IMR-90 (cell line): ENCODE measurements at regions not wholly inside any gene's neighbourhood (a gene's known extent, or its start where the extent isn't known, plus 50 kb on each side); places are given as distances from the start of the nearest gene placed in this dataset.

Experiments
- ATAC-seq: fragments of 200-7000 bp; cut with Tn5 transposase; 2 replicates; pipeline ENCODE4 v1.9.1; 2020; ENCODE audit warnings: low read depth, mild to moderate bottlenecking, moderate library complexity
- BruUV-seq: library from RNA; stranded (reverse); fragments of 400-500 nt; replicated peaks from 2 replicates; lab custom pipeline; 2021; lab: Mats Ljungman, UMichigan
- CTCF ChIA-PET: fragments of 300-600 bp; formaldehyde crosslinking; extraction: SDS; loops from one replicate; lab custom pipeline; 2021; ENCODE audit warnings: antibody characterized with exemption; lab: Yijun Ruan, JAX
- POLR2A ChIA-PET: fragments of 300-600 bp; sonication (Branson Sonifier 250); formaldehyde crosslinking; loops from one replicate; lab custom pipeline; 2022; ENCODE audit warnings: antibody characterized with exemption; ENCODE audit not compliant: unreplicated experiment; lab: Charles Lee
- DNase-seq: peaks from one replicate; pipeline ENCODE4 v3.0.0; 2013
- H2AFZ ChIP-seq: replicated peaks from 2 replicates; pipeline ENCODE3; 2013; ENCODE audit warnings: low read length, mild to moderate bottlenecking; ENCODE audit not compliant: poor library complexity
- H2AK5ac ChIP-seq: 2 replicates; pipeline ENCODE4 v1.6.1; 2013; ENCODE audit warnings: low read depth, low read length, inconsistent platforms
- H2AK9ac ChIP-seq: replicated peaks from 2 replicates; pipeline ENCODE3; 2013; ENCODE audit warnings: mild to moderate bottlenecking, low read depth, low read length, moderate library complexity; ENCODE audit not compliant: poor library complexity
- H2BK120ac ChIP-seq: 2 replicates; pipeline ENCODE4 v1.6.1; 2013; ENCODE audit warnings: low read depth, low read length, inconsistent platforms
- H2BK15ac ChIP-seq: 3 replicates; pipeline ENCODE4 v1.6.1; 2013; ENCODE audit warnings: low read depth, low read length, inconsistent platforms
- H2BK20ac ChIP-seq: 2 replicates; pipeline ENCODE4 v1.6.1; 2013; ENCODE audit warnings: low read depth, mild to moderate bottlenecking, inconsistent platforms, low read length, moderate library complexity
- H2BK5ac ChIP-seq: 2 replicates; pipeline ENCODE4 v1.6.1; 2013; ENCODE audit warnings: mild to moderate bottlenecking, low read depth, low read length, inconsistent platforms; ENCODE audit not compliant: poor library complexity, severe bottlenecking
- H3K14ac ChIP-seq: replicated peaks from 2 replicates; pipeline ENCODE4 v1.6.1; 2013; ENCODE audit warnings: low read depth, low read length, inconsistent platforms
- H3K18ac ChIP-seq: 2 replicates; pipeline ENCODE4 v1.6.1; 2013; ENCODE audit warnings: low read depth, low read length, control low read depth
- H3K23ac ChIP-seq: 2 replicates; pipeline ENCODE4 v1.6.1; 2013; ENCODE audit warnings: low read depth, low read length, inconsistent platforms
- H3K27ac ChIP-seq: 2 replicates; pipeline ENCODE4 v1.5.1; 2013; ENCODE audit warnings: mild to moderate bottlenecking, control low read depth, low read length; ENCODE audit not compliant: insufficient read depth
- H3K27me3 ChIP-seq: 2 replicates; pipeline ENCODE4 v1.6.1; 2013; ENCODE audit warnings: low read length; ENCODE audit not compliant: control insufficient read depth, insufficient read depth
- H3K36me3 ChIP-seq: 2 replicates; pipeline ENCODE4 v1.6.1; 2013; ENCODE audit warnings: low read length, mixed read lengths; ENCODE audit not compliant: control insufficient read depth, insufficient read depth
- H3K4ac ChIP-seq: 2 replicates; pipeline ENCODE4 v1.6.1; 2013; ENCODE audit warnings: low read depth, low read length, inconsistent platforms
- H3K4me1 ChIP-seq: 2 replicates; pipeline ENCODE4 v1.6.1; 2013; ENCODE audit warnings: low read length, mixed read lengths; ENCODE audit not compliant: control insufficient read depth, insufficient read depth
- H3K4me2 ChIP-seq: 2 replicates; pipeline ENCODE4 v1.6.1; 2013; ENCODE audit warnings: low read depth, mild to moderate bottlenecking, control low read depth, low read length, moderate library complexity
- H3K4me3 ChIP-seq: 2 replicates; pipeline ENCODE4 v1.5.1; 2013; ENCODE audit warnings: low read depth, mild to moderate bottlenecking, control low read depth, low read length, moderate library complexity; ENCODE audit not compliant: insufficient read depth
- H3K56ac ChIP-seq: 2 replicates; pipeline ENCODE4 v1.6.1; 2013; ENCODE audit warnings: low read length, inconsistent platforms; ENCODE audit not compliant: insufficient read depth; ENCODE audit errors: extremely low read depth
- H3K79me1 ChIP-seq, 2 experiments: 2 replicates each; pipeline ENCODE4 v1.6.1; 2013; ENCODE audit warnings: low read length in 2 of 2, inconsistent platforms in 1 of 2, low read depth in 1 of 2
- H3K9ac ChIP-seq: 2 replicates; pipeline ENCODE4 v1.6.1; 2013; ENCODE audit warnings: low read depth, low read length, control low read depth
- H3K9me1 ChIP-seq: 2 replicates; pipeline ENCODE4 v1.6.1; 2013; ENCODE audit warnings: low read length, inconsistent platforms; ENCODE audit not compliant: insufficient read depth
- H3K9me3 ChIP-seq: 2 replicates; pipeline ENCODE4 v1.6.1; 2013; ENCODE audit warnings: low read length; ENCODE audit not compliant: control insufficient read depth, insufficient read depth
- H4K20me1 ChIP-seq: 2 replicates; pipeline ENCODE4 v1.6.1; 2013; ENCODE audit warnings: low read length, inconsistent platforms; ENCODE audit not compliant: insufficient read depth
- H4K5ac ChIP-seq: 2 replicates; pipeline ENCODE4 v1.6.1; 2013; ENCODE audit warnings: mild to moderate bottlenecking, low read depth, low read length, control low read depth
- H4K8ac ChIP-seq, 2 experiments: 2 replicates each; pipeline ENCODE4 v1.6.1; 2013; ENCODE audit warnings: low read depth in 2 of 2, low read length in 2 of 2, control low read depth in 1 of 2, inconsistent platforms in 1 of 2
- H4K91ac ChIP-seq: 2 replicates; pipeline ENCODE4 v1.6.1; 2013; ENCODE audit warnings: low read depth, low read length, inconsistent platforms; ENCODE audit not compliant: insufficient read depth
- CEBPB ChIP-seq: IDR thresholded peaks from 2 replicates; pipeline ENCODE4 v1.6.1; 2012; ENCODE audit warnings: low read depth, low read length, improper control_type of control experiment
- CHD1 ChIP-seq: IDR thresholded peaks from 2 replicates; pipeline ENCODE4 v1.6.1; 2012; ENCODE audit warnings: low read depth, low read length, improper control_type of control experiment
- MXI1 ChIP-seq: IDR thresholded peaks from 2 replicates; pipeline ENCODE4 v1.6.1; 2012; ENCODE audit warnings: low read depth, mild to moderate bottlenecking, low read length, moderate library complexity, borderline replicate concordance
- POLR2A ChIP-seq: IDR thresholded peaks from 2 replicates; pipeline ENCODE4 v1.6.1; 2012; ENCODE audit warnings: mild to moderate bottlenecking, low read depth, low read length
- RAD21 ChIP-seq: IDR thresholded peaks from 2 replicates; pipeline ENCODE4 v1.6.1; 2012; ENCODE audit warnings: low read length, improper control_type of control experiment
- RFX5 ChIP-seq: IDR thresholded peaks from 2 replicates; pipeline ENCODE4 v1.8.0; 2012; ENCODE audit warnings: low read depth, mild to moderate bottlenecking, low read length, moderate library complexity
- SMC3 ChIP-seq: fragments of 150-350 bp; IDR thresholded peaks from 2 replicates; pipeline ENCODE4 v1.6.1; 2016; ENCODE audit warnings: low read depth, mild to moderate bottlenecking, antibody characterized with exemption, low read length, moderate library complexity
- USF2 ChIP-seq: fragments of 150-350 bp; IDR thresholded peaks from 2 replicates; pipeline ENCODE4 v1.6.1; 2017; ENCODE audit warnings: mild to moderate bottlenecking, antibody characterized with exemption, low read length, low read depth
- WGBS, 2 experiments: methylation state at CpG; one replicate each; pipeline versions ENCODE4 v1.1.5 to v1.1.7; 2013; ENCODE audit warnings: missing lambda C conversion rate in 2 of 2; ENCODE audit not compliant: insufficient read length in 1 of 2; ENCODE audit errors: extremely low coverage in 2 of 2; 5-methylcytosine and 5-hydroxymethylcytosine counted together
- dilution Hi-C: fragments of 300-500 bp; cut with HindIII; formaldehyde crosslinking; loops from one replicate; pipeline ENCODE4 v1.14.3; 2018; ENCODE audit warnings: low sequenced_read_pairs; ENCODE audit not compliant: unreplicated experiment
- in situ Hi-C: fragments of 300-500 bp; cut with MboI; formaldehyde crosslinking; loops from 3 replicates; pipeline ENCODE4 v1.14.3; 2019; ENCODE audit warnings: low sequenced_read_pairs, inconsistent platforms, mixed read lengths
- intact Hi-C: fragments of 100-400 bp; cut with micrococcal nuclease; formaldehyde crosslinking; loops from 2 replicates; pipeline ENCODE4 v1.10.0; 2022
- TF ChIP-seq, protein P1 (sequence below): fragments of 150-350 bp; IDR thresholded peaks from 2 replicates; pipeline ENCODE4 v1.6.1; 2016; ENCODE audit warnings: low read depth, mild to moderate bottlenecking, low read length, moderate library complexity, borderline replicate concordance

GRCh38 chrX:35150052-35150451, 207.5 kb downstream of the FAM47B start:
- H2AK5ac ChIP-seq: no peak overlapping the region
- H3K56ac ChIP-seq: no peak overlapping the region
- POLR2A ChIA-PET: no interaction called here
- no peak overlapping the region for H3K23ac ChIP-seq
- no peak overlapping the region for H4K91ac ChIP-seq
- no peak overlapping the region for H3K18ac ChIP-seq
- H3K79me1 ChIP-seq: no peaks in the 10 kb centered on the region
- no peak overlapping the region for H3K4me2 ChIP-seq
- intact Hi-C loops (no loop called here), dilution Hi-C loops (no loop called here), in situ Hi-C loops (no loop called here)
- no peak overlapping the region for H2BK120ac ChIP-seq
- no peak for DNase-seq
- no peaks in the 10 kb centered on the region for H3K27me3 ChIP-seq
- no peak for TF ChIP-seq POLR2A
- TF ChIP-seq CEBPB: no peak
- no peak for TF ChIP-seq CHD1
- TF ChIP-seq MXI1: no peak
- no peak for TF ChIP-seq SMC3
- TF ChIP-seq, protein P1, sequence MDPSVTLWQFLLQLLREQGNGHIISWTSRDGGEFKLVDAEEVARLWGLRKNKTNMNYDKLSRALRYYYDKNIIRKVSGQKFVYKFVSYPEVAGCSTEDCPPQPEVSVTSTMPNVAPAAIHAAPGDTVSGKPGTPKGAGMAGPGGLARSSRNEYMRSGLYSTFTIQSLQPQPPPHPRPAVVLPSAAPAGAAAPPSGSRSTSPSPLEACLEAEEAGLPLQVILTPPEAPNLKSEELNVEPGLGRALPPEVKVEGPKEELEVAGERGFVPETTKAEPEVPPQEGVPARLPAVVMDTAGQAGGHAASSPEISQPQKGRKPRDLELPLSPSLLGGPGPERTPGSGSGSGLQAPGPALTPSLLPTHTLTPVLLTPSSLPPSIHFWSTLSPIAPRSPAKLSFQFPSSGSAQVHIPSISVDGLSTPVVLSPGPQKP: no peak
- TF ChIP-seq RFX5: no peak
- TF ChIP-seq USF2: no peak
- no peak for TF ChIP-seq RAD21
- no peaks in the 10 kb centered on the region for H3K36me3 ChIP-seq
- no peak overlapping the region for H2BK20ac ChIP-seq
- H4K20me1 ChIP-seq: no peaks in the 10 kb centered on the region
- WGBS, 2 experiments: no CpG with 5 or more reads among the region's 4 CpGs
- H3K9me1 ChIP-seq: no peaks in the 10 kb centered on the region
- no peak overlapping the region for H4K5ac ChIP-seq
- H3K4ac ChIP-seq: no peak overlapping the region
- no peak overlapping the region for H3K14ac ChIP-seq
- no peaks in the 10 kb centered on the region for H3K4me1 ChIP-seq
- no peak overlapping the region for H3K4me3 ChIP-seq
- BruUV-seq: no TSS peak
- ATAC-seq: no peak
- H2BK5ac ChIP-seq: no peak overlapping the region
- H3K27ac ChIP-seq: no peak overlapping the region
- H2BK15ac ChIP-seq: no peak overlapping the region
- H3K9ac ChIP-seq: no peak overlapping the region
- CTCF ChIA-PET: no interaction called here
- no peak overlapping the region for H2AFZ ChIP-seq
- no peaks in the 10 kb centered on the region for H3K9me3 ChIP-seq
- H4K8ac ChIP-seq: no peak overlapping the region
- no peak overlapping the region for H2AK9ac ChIP-seq
